AG10803 (cell line): ENCODE measurements at regions not wholly inside any gene's neighbourhood (a gene's known extent, or its start where the extent isn't known, plus 50 kb on each side); places are given as distances from the start of the nearest gene placed in this dataset.
A peak's percentile ranks its signal among the peaks of the same experiment; 100 is the strongest.

Source experiments
- DNase-seq: peaks from one replicate; pipeline ENCODE4 v3.0.0; 2010; ENCODE audit warnings: low read depth
- H3K4me3 ChIP-seq: 2 replicates; pipeline ENCODE4 v1.5.1; 2011; ENCODE audit warnings: mild to moderate bottlenecking, low read length, control low read depth
- TF ChIP-seq, protein P1 (sequence below): conservative IDR thresholded peaks from 2 replicates; pipeline ENCODE4 v1.5.1; 2011; ENCODE audit warnings: mild to moderate bottlenecking, low read length, control low read depth, inconsistent platforms

DNA sequence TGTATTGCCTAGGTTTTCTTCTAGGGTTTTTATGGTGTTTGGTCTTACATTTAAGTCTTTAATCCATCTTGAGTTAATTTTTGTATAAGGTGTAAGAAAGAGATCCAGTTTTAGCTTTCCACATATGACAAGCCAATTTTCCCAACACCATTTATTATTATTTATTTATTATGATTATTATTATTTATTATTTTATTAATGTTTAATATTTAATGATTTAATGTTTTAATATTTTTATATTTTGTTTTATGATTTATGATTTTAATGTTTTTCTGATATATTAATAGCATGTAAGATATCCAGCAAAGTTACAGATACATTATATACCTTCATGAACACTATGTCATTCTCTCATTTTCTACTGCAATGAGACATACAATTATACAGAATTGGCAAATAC, 1082.0 kb downstream of the DSC3 start:
- no peak for DNase-seq
- no peak overlapping the region for H3K4me3 ChIP-seq
- TF ChIP-seq, protein P1, sequence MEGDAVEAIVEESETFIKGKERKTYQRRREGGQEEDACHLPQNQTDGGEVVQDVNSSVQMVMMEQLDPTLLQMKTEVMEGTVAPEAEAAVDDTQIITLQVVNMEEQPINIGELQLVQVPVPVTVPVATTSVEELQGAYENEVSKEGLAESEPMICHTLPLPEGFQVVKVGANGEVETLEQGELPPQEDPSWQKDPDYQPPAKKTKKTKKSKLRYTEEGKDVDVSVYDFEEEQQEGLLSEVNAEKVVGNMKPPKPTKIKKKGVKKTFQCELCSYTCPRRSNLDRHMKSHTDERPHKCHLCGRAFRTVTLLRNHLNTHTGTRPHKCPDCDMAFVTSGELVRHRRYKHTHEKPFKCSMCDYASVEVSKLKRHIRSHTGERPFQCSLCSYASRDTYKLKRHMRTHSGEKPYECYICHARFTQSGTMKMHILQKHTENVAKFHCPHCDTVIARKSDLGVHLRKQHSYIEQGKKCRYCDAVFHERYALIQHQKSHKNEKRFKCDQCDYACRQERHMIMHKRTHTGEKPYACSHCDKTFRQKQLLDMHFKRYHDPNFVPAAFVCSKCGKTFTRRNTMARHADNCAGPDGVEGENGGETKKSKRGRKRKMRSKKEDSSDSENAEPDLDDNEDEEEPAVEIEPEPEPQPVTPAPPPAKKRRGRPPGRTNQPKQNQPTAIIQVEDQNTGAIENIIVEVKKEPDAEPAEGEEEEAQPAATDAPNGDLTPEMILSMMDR = no peak

DNA sequence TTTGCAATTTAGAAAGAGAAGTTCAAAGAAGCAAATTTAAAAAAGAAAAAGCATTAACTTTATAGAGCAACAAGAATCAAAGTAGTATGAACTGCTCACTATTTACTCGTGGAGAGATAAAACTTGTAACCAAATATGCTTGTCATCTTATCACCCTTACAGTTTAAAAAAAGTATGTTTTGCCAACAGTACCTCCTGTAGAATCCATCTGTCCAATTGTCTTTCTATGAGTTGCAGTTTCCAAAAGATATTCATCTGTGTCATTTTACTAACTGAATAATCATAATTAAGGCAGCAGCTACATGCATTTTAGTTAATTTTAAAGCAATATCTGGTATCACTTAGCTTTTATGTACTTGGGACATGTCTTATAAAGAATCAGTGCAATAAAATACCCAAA, 1112.3 kb downstream of the DSC3 start:
- no peak for DNase-seq
- no peak overlapping the region for H3K4me3 ChIP-seq
- TF ChIP-seq, protein P1 = no peak

GRCh38 chr18:29928081-29928480, 1114.5 kb downstream of the DSC3 start:
- TF ChIP-seq, protein P1 = no peak
- no peak for DNase-seq
- no peak overlapping the region for H3K4me3 ChIP-seq

DNA sequence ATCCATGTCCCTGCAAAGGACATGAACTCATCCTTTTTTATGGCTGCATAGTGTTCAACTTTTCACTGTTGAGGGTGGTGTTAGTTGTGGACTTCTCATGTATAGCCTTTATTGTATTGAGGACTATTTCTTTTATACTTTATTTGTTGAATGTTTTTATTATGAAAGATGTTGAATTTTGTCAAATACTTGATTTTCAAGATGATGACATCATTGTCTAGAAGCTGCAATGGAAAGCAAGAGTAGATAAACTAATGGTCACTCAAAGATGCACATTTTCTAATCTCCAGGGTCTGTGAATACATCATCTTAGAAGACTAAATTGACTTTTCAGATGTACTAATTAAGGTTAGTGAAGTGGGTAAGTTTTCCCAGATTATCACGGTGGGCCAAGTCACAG, 1117.0 kb downstream of the DSC3 start:
- TF ChIP-seq, protein P1 = no peak
- no peak overlapping the region for H3K4me3 ChIP-seq
- DNase-seq = no peak

DNA sequence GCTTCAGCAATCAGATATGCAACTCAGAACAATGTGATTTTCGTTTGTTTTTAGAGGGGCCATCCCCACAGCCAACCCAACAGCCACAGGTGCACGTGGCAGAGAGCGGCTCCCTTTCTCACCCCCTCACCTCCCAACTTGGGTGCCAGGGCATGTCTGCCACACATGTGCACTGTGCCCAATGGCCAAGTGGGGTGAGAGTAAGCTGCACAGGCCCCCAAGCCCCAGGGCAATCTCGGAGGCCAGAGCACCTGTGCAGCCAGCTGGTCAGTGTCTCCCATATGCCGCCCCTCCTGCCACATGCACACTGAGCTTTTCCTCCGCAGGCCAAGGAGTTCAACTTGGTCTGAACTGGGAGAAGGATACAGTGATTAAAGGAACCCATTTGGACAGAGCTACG, 1130.2 kb downstream of the DSC3 start:
- TF ChIP-seq, protein P1 = no peak

GRCh38 chr18:29892960-29893558, 1149.5 kb downstream of the DSC3 start:
- TF ChIP-seq, protein P1 = peak; percentile 48
- peak; percentile 0 for DNase-seq
- H3K4me3 ChIP-seq = no peak overlapping the region

More for the DNA sequence above, 1130.2 kb downstream of the DSC3 start:
- H3K4me3 ChIP-seq = no peak overlapping the region
- no peak for DNase-seq

- no peak overlapping the region for H3K4me3 ChIP-seq
- no peak for DNase-seq
- TF ChIP-seq, protein P1 = no peak
Observed at GRCh38 chr18:29883114-29883513, 1159.4 kb downstream of the DSC3 start.
